ENCODE measurements at regions not wholly inside any gene's neighbourhood (a gene's known extent, or its start where the extent isn't known, plus 50 kb on each side); places are given as distances from the start of the nearest gene placed in this dataset.

- TF ChIP-seq CTCF (IDR thresholded peaks at IDR 0.05) (no peak), POLR2A (IDR thresholded peaks at IDR 0.05; ENCODE audit: low read length) (no peak), RFX5 (IDR thresholded peaks at IDR 0.05) (no peak), EP300 (IDR thresholded peaks at IDR 0.05) (no peak), NFE2L2 (conservative IDR thresholded peaks at IDR 0.05; ENCODE audit: low read length) (no peak)
Observed at GRCh38 chr20:23199356-23199755, 113.2 kb upstream of the CD93 start.
